Fibroblast of lung (primary cell): ENCODE measurements at regions not wholly inside any gene's neighbourhood (a gene's known extent, or its start where the extent isn't known, plus 50 kb on each side); places are given as distances from the start of the nearest gene placed in this dataset.

ENCODE experiments used
- CTCF ChIP-seq, 2 donors: IDR thresholded peaks in 1 of 2; conservative IDR thresholded peaks in 1 of 2; 1 replicate in 1 of 2; 2 replicates in 1 of 2; pipeline ENCODE4 v1.5.1; 2011 to 2012; ENCODE audit warnings: low read length in 2 of 2, control low read depth in 1 of 2, inconsistent platforms in 1 of 2, low read depth in 1 of 2, mild to moderate bottlenecking in 1 of 2
- EZH2 ChIP-seq: IDR thresholded peaks from 2 replicates; pipeline ENCODE4 v1.5.1; 2012; ENCODE audit warnings: low read length, control low read depth, mild to moderate bottlenecking; ENCODE audit errors: missing control alignments

- no peak for TF ChIP-seq CTCF (conservative IDR thresholded peaks at IDR 0.05 in 1 of 2, IDR thresholded peaks at IDR 0.05 in 1 of 2; ENCODE audit: low read depth in 1 of 2, low read length in 2 of 2)
- no peak for TF ChIP-seq EZH2
Observed at GRCh38 chr4:186887752-186888151, 164.1 kb upstream of the FAT1 start.
